IMR-90 (cell line): ENCODE measurements at regions not wholly inside any gene's neighbourhood (a gene's known extent, or its start where the extent isn't known, plus 50 kb on each side); places are given as distances from the start of the nearest gene placed in this dataset.

Experiments
- ATAC-seq: fragments of 200-7000 bp; cut with Tn5 transposase; 2 replicates; pipeline ENCODE4 v1.9.1; 2020; ENCODE audit warnings: low read depth, mild to moderate bottlenecking, moderate library complexity
- BruUV-seq: library from RNA; stranded (reverse); fragments of 400-500 nt; replicated peaks from 2 replicates; lab custom pipeline; 2021; lab: Mats Ljungman, UMichigan
- CTCF ChIA-PET: fragments of 300-600 bp; formaldehyde crosslinking; extraction: SDS; loops from one replicate; lab custom pipeline; 2021; ENCODE audit warnings: antibody characterized with exemption; lab: Yijun Ruan, JAX
- POLR2A ChIA-PET: fragments of 300-600 bp; sonication (Branson Sonifier 250); formaldehyde crosslinking; loops from one replicate; lab custom pipeline; 2022; ENCODE audit warnings: antibody characterized with exemption; ENCODE audit not compliant: unreplicated experiment; lab: Charles Lee
- DNase-seq: peaks from one replicate; pipeline ENCODE4 v3.0.0; 2013
- H2AFZ ChIP-seq: replicated peaks from 2 replicates; pipeline ENCODE3; 2013; ENCODE audit warnings: low read length, mild to moderate bottlenecking; ENCODE audit not compliant: poor library complexity
- H2AK5ac ChIP-seq: 2 replicates; pipeline ENCODE4 v1.6.1; 2013; ENCODE audit warnings: low read depth, low read length, inconsistent platforms
- H2AK9ac ChIP-seq: replicated peaks from 2 replicates; pipeline ENCODE3; 2013; ENCODE audit warnings: mild to moderate bottlenecking, low read depth, low read length, moderate library complexity; ENCODE audit not compliant: poor library complexity
- H2BK120ac ChIP-seq: 2 replicates; pipeline ENCODE4 v1.6.1; 2013; ENCODE audit warnings: low read depth, low read length, inconsistent platforms
- H2BK15ac ChIP-seq: 3 replicates; pipeline ENCODE4 v1.6.1; 2013; ENCODE audit warnings: low read depth, low read length, inconsistent platforms
- H2BK20ac ChIP-seq: 2 replicates; pipeline ENCODE4 v1.6.1; 2013; ENCODE audit warnings: low read depth, mild to moderate bottlenecking, inconsistent platforms, low read length, moderate library complexity
- H2BK5ac ChIP-seq: 2 replicates; pipeline ENCODE4 v1.6.1; 2013; ENCODE audit warnings: mild to moderate bottlenecking, low read depth, low read length, inconsistent platforms; ENCODE audit not compliant: poor library complexity, severe bottlenecking
- H3K14ac ChIP-seq: replicated peaks from 2 replicates; pipeline ENCODE4 v1.6.1; 2013; ENCODE audit warnings: low read depth, low read length, inconsistent platforms
- H3K18ac ChIP-seq: 2 replicates; pipeline ENCODE4 v1.6.1; 2013; ENCODE audit warnings: low read depth, low read length, control low read depth
- H3K23ac ChIP-seq: 2 replicates; pipeline ENCODE4 v1.6.1; 2013; ENCODE audit warnings: low read depth, low read length, inconsistent platforms
- H3K27ac ChIP-seq: 2 replicates; pipeline ENCODE4 v1.5.1; 2013; ENCODE audit warnings: mild to moderate bottlenecking, control low read depth, low read length; ENCODE audit not compliant: insufficient read depth
- H3K27me3 ChIP-seq: 2 replicates; pipeline ENCODE4 v1.6.1; 2013; ENCODE audit warnings: low read length; ENCODE audit not compliant: control insufficient read depth, insufficient read depth
- H3K36me3 ChIP-seq: 2 replicates; pipeline ENCODE4 v1.6.1; 2013; ENCODE audit warnings: low read length, mixed read lengths; ENCODE audit not compliant: control insufficient read depth, insufficient read depth
- H3K4ac ChIP-seq: 2 replicates; pipeline ENCODE4 v1.6.1; 2013; ENCODE audit warnings: low read depth, low read length, inconsistent platforms
- H3K4me1 ChIP-seq: 2 replicates; pipeline ENCODE4 v1.6.1; 2013; ENCODE audit warnings: low read length, mixed read lengths; ENCODE audit not compliant: control insufficient read depth, insufficient read depth
- H3K4me2 ChIP-seq: 2 replicates; pipeline ENCODE4 v1.6.1; 2013; ENCODE audit warnings: low read depth, mild to moderate bottlenecking, control low read depth, low read length, moderate library complexity
- H3K4me3 ChIP-seq: 2 replicates; pipeline ENCODE4 v1.5.1; 2013; ENCODE audit warnings: low read depth, mild to moderate bottlenecking, control low read depth, low read length, moderate library complexity; ENCODE audit not compliant: insufficient read depth
- H3K56ac ChIP-seq: 2 replicates; pipeline ENCODE4 v1.6.1; 2013; ENCODE audit warnings: low read length, inconsistent platforms; ENCODE audit not compliant: insufficient read depth; ENCODE audit errors: extremely low read depth
- H3K79me1 ChIP-seq, 2 experiments: 2 replicates each; pipeline ENCODE4 v1.6.1; 2013; ENCODE audit warnings: low read length in 2 of 2, inconsistent platforms in 1 of 2, low read depth in 1 of 2
- H3K9ac ChIP-seq: 2 replicates; pipeline ENCODE4 v1.6.1; 2013; ENCODE audit warnings: low read depth, low read length, control low read depth
- H3K9me1 ChIP-seq: 2 replicates; pipeline ENCODE4 v1.6.1; 2013; ENCODE audit warnings: low read length, inconsistent platforms; ENCODE audit not compliant: insufficient read depth
- H3K9me3 ChIP-seq: 2 replicates; pipeline ENCODE4 v1.6.1; 2013; ENCODE audit warnings: low read length; ENCODE audit not compliant: control insufficient read depth, insufficient read depth
- H4K20me1 ChIP-seq: 2 replicates; pipeline ENCODE4 v1.6.1; 2013; ENCODE audit warnings: low read length, inconsistent platforms; ENCODE audit not compliant: insufficient read depth
- H4K5ac ChIP-seq: 2 replicates; pipeline ENCODE4 v1.6.1; 2013; ENCODE audit warnings: mild to moderate bottlenecking, low read depth, low read length, control low read depth
- H4K8ac ChIP-seq, 2 experiments: 2 replicates each; pipeline ENCODE4 v1.6.1; 2013; ENCODE audit warnings: low read depth in 2 of 2, low read length in 2 of 2, control low read depth in 1 of 2, inconsistent platforms in 1 of 2
- H4K91ac ChIP-seq: 2 replicates; pipeline ENCODE4 v1.6.1; 2013; ENCODE audit warnings: low read depth, low read length, inconsistent platforms; ENCODE audit not compliant: insufficient read depth
- BHLHE40 ChIP-seq: fragments of 150-350 bp; IDR thresholded peaks from 2 replicates; pipeline ENCODE4 v1.6.1; 2016; ENCODE audit warnings: mild to moderate bottlenecking, low read depth, low read length
- CEBPB ChIP-seq: IDR thresholded peaks from 2 replicates; pipeline ENCODE4 v1.6.1; 2012; ENCODE audit warnings: low read depth, low read length, improper control_type of control experiment
- CHD1 ChIP-seq: IDR thresholded peaks from 2 replicates; pipeline ENCODE4 v1.6.1; 2012; ENCODE audit warnings: low read depth, low read length, improper control_type of control experiment
- CTCF ChIP-seq: conservative IDR thresholded peaks from 2 replicates; pipeline ENCODE4 v1.5.1; 2012; ENCODE audit warnings: mild to moderate bottlenecking, low read depth, low read length, improper control_type of control experiment
- ELK1 ChIP-seq: fragments of 150-350 bp; IDR thresholded peaks from 2 replicates; pipeline ENCODE4 v1.6.1; 2016; ENCODE audit warnings: low read depth, mild to moderate bottlenecking, low read length, moderate library complexity, borderline replicate concordance
- FOS ChIP-seq: fragments of 150-350 bp; IDR thresholded peaks from 2 replicates; pipeline ENCODE4 v1.6.1; 2016; ENCODE audit warnings: low read depth, low read length
- MAFK ChIP-seq: IDR thresholded peaks from 2 replicates; pipeline ENCODE4 v1.6.1; 2012; ENCODE audit warnings: low read depth, low read length, improper control_type of control experiment
- MAZ ChIP-seq: IDR thresholded peaks from 2 replicates; pipeline ENCODE4 v1.6.1; 2012; ENCODE audit warnings: low read depth, mild to moderate bottlenecking, low read length, improper control_type of control experiment, moderate library complexity, borderline replicate concordance
- MXI1 ChIP-seq: IDR thresholded peaks from 2 replicates; pipeline ENCODE4 v1.6.1; 2012; ENCODE audit warnings: low read depth, mild to moderate bottlenecking, low read length, moderate library complexity, borderline replicate concordance
- NFE2L2 ChIP-seq: fragments of 150-350 bp; IDR thresholded peaks from 2 replicates; pipeline ENCODE4 v1.6.1; 2016; ENCODE audit warnings: low read depth, mild to moderate bottlenecking, low read length
- POLR2A ChIP-seq: IDR thresholded peaks from 2 replicates; pipeline ENCODE4 v1.6.1; 2012; ENCODE audit warnings: mild to moderate bottlenecking, low read depth, low read length
- RAD21 ChIP-seq: IDR thresholded peaks from 2 replicates; pipeline ENCODE4 v1.6.1; 2012; ENCODE audit warnings: low read length, improper control_type of control experiment
- RCOR1 ChIP-seq: IDR thresholded peaks from 2 replicates; pipeline ENCODE4 v1.6.1; 2012; ENCODE audit warnings: mild to moderate bottlenecking, low read length, improper control_type of control experiment; ENCODE audit not compliant: insufficient replicate concordance
- RFX5 ChIP-seq: IDR thresholded peaks from 2 replicates; pipeline ENCODE4 v1.8.0; 2012; ENCODE audit warnings: low read depth, mild to moderate bottlenecking, low read length, moderate library complexity
- SMC3 ChIP-seq: fragments of 150-350 bp; IDR thresholded peaks from 2 replicates; pipeline ENCODE4 v1.6.1; 2016; ENCODE audit warnings: low read depth, mild to moderate bottlenecking, antibody characterized with exemption, low read length, moderate library complexity
- USF2 ChIP-seq: fragments of 150-350 bp; IDR thresholded peaks from 2 replicates; pipeline ENCODE4 v1.6.1; 2017; ENCODE audit warnings: mild to moderate bottlenecking, antibody characterized with exemption, low read length, low read depth
- WGBS, 2 experiments: methylation state at CpG; one replicate each; pipeline versions ENCODE4 v1.1.5 to v1.1.7; 2013; ENCODE audit warnings: missing lambda C conversion rate in 2 of 2; ENCODE audit not compliant: insufficient read length in 1 of 2; ENCODE audit errors: extremely low coverage in 2 of 2; 5-methylcytosine and 5-hydroxymethylcytosine counted together
- dilution Hi-C: fragments of 300-500 bp; cut with HindIII; formaldehyde crosslinking; loops from one replicate; pipeline ENCODE4 v1.14.3; 2018; ENCODE audit warnings: low sequenced_read_pairs; ENCODE audit not compliant: unreplicated experiment
- in situ Hi-C: fragments of 300-500 bp; cut with MboI; formaldehyde crosslinking; loops from 3 replicates; pipeline ENCODE4 v1.14.3; 2019; ENCODE audit warnings: low sequenced_read_pairs, inconsistent platforms, mixed read lengths
- intact Hi-C: fragments of 100-400 bp; cut with micrococcal nuclease; formaldehyde crosslinking; loops from 2 replicates; pipeline ENCODE4 v1.10.0; 2022

GRCh38 chr7:86149024-86149665 lies 494.6 kb upstream of the GRM3 start:
- Histone ChIP-seq H3K4me2 (no peak overlapping the region), H3K9ac (no peak overlapping the region), H3K27ac (no peak overlapping the region), H3K56ac (no peak overlapping the region), H3K4me3 (no peak overlapping the region), H4K91ac (no peak overlapping the region), H3K18ac (no peak overlapping the region), H3K36me3 (no peaks in the 10 kb centered on the region), H4K5ac (no peak overlapping the region), H3K9me3 (peaks cover 12% of the 10 kb centered on the region; the same call in 1 of the 2 replicates), H2BK20ac (no peak overlapping the region), H3K4ac (no peak overlapping the region), H3K23ac (no peak overlapping the region), H3K9me1 (no peaks in the 10 kb centered on the region), H2AFZ (no peak overlapping the region), H4K8ac (no peak overlapping the region), H2AK5ac (no peak overlapping the region), H2BK15ac (no peak overlapping the region), H3K4me1 (no peaks in the 10 kb centered on the region), H3K27me3 (no peaks in the 10 kb centered on the region), H4K20me1 (no peaks in the 10 kb centered on the region), H2BK5ac (no peak overlapping the region), H2AK9ac (no peak overlapping the region), H3K79me1 (no peaks in the 10 kb centered on the region), H3K14ac (no peak overlapping the region), H2BK120ac (no peak overlapping the region)
- BruUV-seq = no TSS peak
- dilution Hi-C loops (no loop called here), intact Hi-C loops (no loop called here), in situ Hi-C loops (no loop called here)
- TF ChIP-seq POLR2A (no peak), ELK1 (no peak), USF2 (no peak), RCOR1 (no peak), FOS (no peak), CEBPB (no peak), MAFK (no peak), BHLHE40 (no peak), RAD21 (no peak), CHD1 (no peak), SMC3 (no peak), NFE2L2 (no peak), RFX5 (no peak), MAZ (no peak), CTCF (no peak), MXI1 (no peak)
- POLR2A ChIA-PET = no interaction called here
- DNase-seq (no peak), ATAC-seq (no peak)
- 60% methylated on average over 1 of the region's 4 CpGs; no CpG with 5 or more reads in 1 of the 2 experiments for WGBS, 2 experiments
- CTCF ChIA-PET = no interaction called here
